GM12891 (cell line): ENCODE measurements at regions not wholly inside any gene's neighbourhood (a gene's known extent, or its start where the extent isn't known, plus 50 kb on each side); places are given as distances from the start of the nearest gene placed in this dataset.

Experiments used
- PAX5 ChIP-seq: IDR thresholded peaks from 2 replicates; pipeline ENCODE4 v1.6.1; 2011; ENCODE audit warnings: low read length, moderate library complexity, mild to moderate bottlenecking; ENCODE audit not compliant: insufficient read depth, severe bottlenecking
- POLR2A ChIP-seq: IDR thresholded peaks from 2 replicates; pipeline ENCODE4 v1.6.1; 2011; ENCODE audit warnings: low read depth, low read length, control low read depth
- POLR2AphosphoS5 ChIP-seq: IDR thresholded peaks from 2 replicates; pipeline ENCODE4 v1.6.1; 2011; ENCODE audit warnings: low read depth, low read length, control low read depth
- SPI1 ChIP-seq: IDR thresholded peaks from 2 replicates; pipeline ENCODE4 v1.6.1; 2011; ENCODE audit warnings: low read depth, low read length, control low read depth
- TAF1 ChIP-seq: IDR thresholded peaks from 2 replicates; pipeline ENCODE4 v1.6.1; 2011; ENCODE audit warnings: low read depth, low read length, control low read depth

DNA sequence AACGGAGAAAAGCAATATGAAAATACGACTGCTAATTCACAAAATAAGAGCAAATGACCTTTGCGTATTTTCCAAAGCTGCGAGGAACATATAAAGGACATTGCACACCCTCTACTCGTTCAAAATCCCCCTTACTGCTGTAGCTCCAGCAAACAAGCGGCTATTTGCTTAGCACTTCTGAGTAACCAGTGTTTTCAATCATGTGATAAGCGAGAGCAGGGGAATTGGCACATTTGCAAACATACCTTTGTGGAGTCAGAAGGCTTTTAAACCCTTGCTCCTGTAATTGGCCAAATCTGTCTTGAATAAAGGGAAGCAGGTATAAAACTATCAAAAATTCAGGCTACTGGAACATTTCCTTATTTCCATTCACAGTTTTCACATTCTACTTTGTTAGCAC, 610.2 kb downstream of the UBE2NL start:
- TF ChIP-seq POLR2A (no peak), TAF1 (no peak), POLR2AphosphoS5 (no peak), PAX5 (no peak), SPI1 (no peak)
